ENCODE measurements at regions not wholly inside any gene's neighbourhood (a gene's known extent, or its start where the extent isn't known, plus 50 kb on each side); places are given as distances from the start of the nearest gene placed in this dataset.

- H3K79me2 ChIP-seq (ENCODE audit: low read length) = no peaks in the 10 kb centered on the region
- no peak overlapping the region for H3K9ac ChIP-seq (ENCODE audit: low read length)
- no peak overlapping the region for H3K4me3 ChIP-seq (ENCODE audit: low read length)
- H3K9me2 ChIP-seq (replicated peaks; ENCODE audit: insufficient read depth, low read length) = no peaks in the 10 kb centered on the region
- peaks cover 4% of the 10 kb centered on the region for H3K4me1 ChIP-seq (ENCODE audit: low read length)
- no peaks in the 10 kb centered on the region for H3K27me3 ChIP-seq (ENCODE audit: low read length)
- no peak overlapping the region for H3K4me2 ChIP-seq (ENCODE audit: low read depth, low read length, poor library complexity, severe bottlenecking)
- H3K27ac ChIP-seq (ENCODE audit: low read length) = no peak overlapping the region
- H3K36me3 ChIP-seq (ENCODE audit: insufficient read depth, low read length) = no peaks in the 10 kb centered on the region
- DNase-seq = no peak
- no peak overlapping the region for H2AFZ ChIP-seq (ENCODE audit: low read length)
- no peaks in the 10 kb centered on the region for H4K20me1 ChIP-seq (ENCODE audit: insufficient read depth, low read depth, low read length)
- no peaks in the 10 kb centered on the region for H3K9me3 ChIP-seq (ENCODE audit: low read length)
These were observed 100.8 kb downstream of the GADD45G start for GRCh38 chr9:89705651-89706050.

DNA sequence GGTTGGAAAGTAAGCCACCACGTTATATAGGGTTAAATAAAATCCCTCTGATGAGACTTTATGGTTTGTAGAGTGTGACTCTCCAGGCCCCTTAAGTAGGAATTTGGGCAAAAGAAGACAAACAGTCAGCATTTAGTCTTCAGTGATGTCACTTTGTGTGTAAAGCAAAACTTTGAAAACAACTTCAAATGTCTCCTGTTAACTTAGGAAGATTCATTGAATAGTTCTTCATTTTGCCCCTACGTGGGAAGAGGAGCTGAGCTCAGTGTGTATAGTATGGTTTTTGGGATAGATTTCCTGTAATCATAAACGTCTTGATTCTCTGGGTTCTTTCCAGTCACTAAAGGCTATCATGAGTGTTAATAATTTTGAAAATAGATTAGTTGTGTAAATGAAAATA is 101.3 kb downstream of the GADD45G start:
- peaks cover 1% of the 10 kb centered on the region for H3K4me1 ChIP-seq (ENCODE audit: low read length)
- H3K9ac ChIP-seq (ENCODE audit: low read length) = no peak overlapping the region
- H3K4me3 ChIP-seq (ENCODE audit: low read length) = no peak overlapping the region
- H4K20me1 ChIP-seq (ENCODE audit: insufficient read depth, low read depth, low read length) = no peaks in the 10 kb centered on the region
- H3K27ac ChIP-seq (ENCODE audit: low read length) = no peak overlapping the region
- no peaks in the 10 kb centered on the region for H3K9me2 ChIP-seq (replicated peaks; ENCODE audit: insufficient read depth, low read length)
- no peaks in the 10 kb centered on the region for H3K79me2 ChIP-seq (ENCODE audit: low read length)
- no peaks in the 10 kb centered on the region for H3K27me3 ChIP-seq (ENCODE audit: low read length)
- H3K9me3 ChIP-seq (ENCODE audit: low read length) = no peaks in the 10 kb centered on the region
- H3K36me3 ChIP-seq (ENCODE audit: insufficient read depth, low read length) = no peaks in the 10 kb centered on the region
- DNase-seq = no peak
- no peak overlapping the region for H3K4me2 ChIP-seq (ENCODE audit: low read depth, low read length, poor library complexity, severe bottlenecking)
- no peak overlapping the region for H2AFZ ChIP-seq (ENCODE audit: low read length)

DNA sequence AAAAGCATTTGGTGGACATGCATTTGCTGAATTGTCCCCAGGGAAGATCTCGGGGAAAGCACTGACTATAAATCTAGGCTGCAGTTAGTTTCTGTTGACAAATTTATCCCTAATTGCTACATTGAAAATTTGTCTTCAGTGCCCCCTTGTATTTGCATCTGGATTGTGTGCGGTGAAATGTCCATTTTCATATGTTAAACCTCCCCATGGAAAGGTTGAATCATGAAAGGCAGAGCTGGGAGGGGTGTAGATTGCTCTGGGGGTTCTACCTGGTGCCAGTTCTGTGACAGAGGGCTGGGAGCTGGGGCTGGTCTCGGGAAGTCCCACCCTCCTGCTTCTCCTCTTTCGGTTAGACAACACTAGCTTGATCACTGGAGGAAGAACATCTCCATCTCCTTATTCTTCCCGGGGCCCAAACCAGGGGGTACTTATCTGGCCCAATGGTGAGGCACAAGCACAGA is 101.9 kb downstream of the GADD45G start:
- no peaks in the 10 kb centered on the region for H3K4me1 ChIP-seq (ENCODE audit: low read length)
- no peak overlapping the region for H2AFZ ChIP-seq (ENCODE audit: low read length)
- H3K36me3 ChIP-seq (ENCODE audit: insufficient read depth, low read length) = no peaks in the 10 kb centered on the region
- no peak overlapping the region for H3K9ac ChIP-seq (ENCODE audit: low read length)
- H4K20me1 ChIP-seq (ENCODE audit: insufficient read depth, low read depth, low read length) = no peaks in the 10 kb centered on the region
- H3K4me3 ChIP-seq (ENCODE audit: low read length) = no peak overlapping the region
- no peak overlapping the region for H3K27ac ChIP-seq (ENCODE audit: low read length)
- DNase-seq = no peak
- no peaks in the 10 kb centered on the region for H3K9me3 ChIP-seq (ENCODE audit: low read length)
- H3K4me2 ChIP-seq (ENCODE audit: low read depth, low read length, poor library complexity, severe bottlenecking) = no peak overlapping the region
- no peaks in the 10 kb centered on the region for H3K27me3 ChIP-seq (ENCODE audit: low read length)
- no peaks in the 10 kb centered on the region for H3K79me2 ChIP-seq (ENCODE audit: low read length)
- H3K9me2 ChIP-seq (replicated peaks; ENCODE audit: insufficient read depth, low read length) = no peaks in the 10 kb centered on the region

GRCh38 chr9:89710697-89711096 is 105.9 kb downstream of the GADD45G start:
- Histone ChIP-seq H3K9ac (ENCODE audit: low read length) (no peak overlapping the region), H3K4me3 (ENCODE audit: low read length) (no peak overlapping the region), H3K27me3 (ENCODE audit: low read length) (no peaks in the 10 kb centered on the region), H3K9me2 (replicated peaks; ENCODE audit: insufficient read depth, low read length) (no peaks in the 10 kb centered on the region), H3K4me1 (ENCODE audit: low read length) (no peaks in the 10 kb centered on the region), H2AFZ (ENCODE audit: low read length) (no peak overlapping the region), H3K9me3 (ENCODE audit: low read length) (no peaks in the 10 kb centered on the region), H3K36me3 (ENCODE audit: insufficient read depth, low read length) (no peaks in the 10 kb centered on the region), H4K20me1 (ENCODE audit: insufficient read depth, low read depth, low read length) (no peaks in the 10 kb centered on the region), H3K79me2 (ENCODE audit: low read length) (no peaks in the 10 kb centered on the region), H3K4me2 (ENCODE audit: low read depth, low read length, poor library complexity, severe bottlenecking) (no peak overlapping the region), H3K27ac (ENCODE audit: low read length) (no peak overlapping the region)
- no peak for DNase-seq

GRCh38 chr9:89711866-89712265 is 107.1 kb downstream of the GADD45G start:
- H3K4me1 ChIP-seq (ENCODE audit: low read length) = no peaks in the 10 kb centered on the region
- H3K9ac ChIP-seq (ENCODE audit: low read length) = no peak overlapping the region
- no peak overlapping the region for H3K4me2 ChIP-seq (ENCODE audit: low read depth, low read length, poor library complexity, severe bottlenecking)
- H3K9me2 ChIP-seq (replicated peaks; ENCODE audit: insufficient read depth, low read length) = no peaks in the 10 kb centered on the region
- no peak overlapping the region for H3K27ac ChIP-seq (ENCODE audit: low read length)
- H3K4me3 ChIP-seq (ENCODE audit: low read length) = no peak overlapping the region
- H3K36me3 ChIP-seq (ENCODE audit: insufficient read depth, low read length) = no peaks in the 10 kb centered on the region
- no peak for DNase-seq
- H3K9me3 ChIP-seq (ENCODE audit: low read length) = no peaks in the 10 kb centered on the region
- H4K20me1 ChIP-seq (ENCODE audit: insufficient read depth, low read depth, low read length) = no peaks in the 10 kb centered on the region
- no peaks in the 10 kb centered on the region for H3K79me2 ChIP-seq (ENCODE audit: low read length)
- no peaks in the 10 kb centered on the region for H3K27me3 ChIP-seq (ENCODE audit: low read length)
- H2AFZ ChIP-seq (ENCODE audit: low read length) = no peak overlapping the region

DNA sequence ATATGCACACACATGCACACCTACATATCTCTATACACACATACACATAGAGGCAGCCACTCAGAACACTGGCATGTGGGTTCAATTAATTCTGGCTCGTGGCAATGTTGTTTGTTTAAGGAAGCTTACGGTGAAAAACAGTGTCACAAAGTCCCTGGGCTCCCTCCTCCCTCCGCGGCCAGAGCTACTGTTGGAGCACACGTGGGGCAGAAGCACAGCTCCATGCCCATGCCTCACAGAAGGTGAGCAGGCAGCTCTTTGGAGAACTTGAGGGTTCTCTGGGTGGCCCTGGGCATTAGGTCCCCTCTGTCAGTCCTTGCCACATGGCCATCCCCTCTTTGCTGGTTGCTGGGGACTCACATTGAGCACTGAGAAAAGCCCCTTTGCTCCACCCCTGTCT is 107.5 kb downstream of the GADD45G start:
- no peaks in the 10 kb centered on the region for H3K27me3 ChIP-seq (ENCODE audit: low read length)
- no peaks in the 10 kb centered on the region for H3K9me3 ChIP-seq (ENCODE audit: low read length)
- no peaks in the 10 kb centered on the region for H3K36me3 ChIP-seq (ENCODE audit: insufficient read depth, low read length)
- H3K4me1 ChIP-seq (ENCODE audit: low read length) = no peaks in the 10 kb centered on the region
- no peak overlapping the region for H2AFZ ChIP-seq (ENCODE audit: low read length)
- no peak overlapping the region for H3K4me2 ChIP-seq (ENCODE audit: low read depth, low read length, poor library complexity, severe bottlenecking)
- H3K4me3 ChIP-seq (ENCODE audit: low read length) = no peak overlapping the region
- H3K27ac ChIP-seq (ENCODE audit: low read length) = no peak overlapping the region
- H3K9me2 ChIP-seq (replicated peaks; ENCODE audit: insufficient read depth, low read length) = no peaks in the 10 kb centered on the region
- no peaks in the 10 kb centered on the region for H4K20me1 ChIP-seq (ENCODE audit: insufficient read depth, low read depth, low read length)
- H3K9ac ChIP-seq (ENCODE audit: low read length) = no peak overlapping the region
- H3K79me2 ChIP-seq (ENCODE audit: low read length) = no peaks in the 10 kb centered on the region
- no peak for DNase-seq

DNA sequence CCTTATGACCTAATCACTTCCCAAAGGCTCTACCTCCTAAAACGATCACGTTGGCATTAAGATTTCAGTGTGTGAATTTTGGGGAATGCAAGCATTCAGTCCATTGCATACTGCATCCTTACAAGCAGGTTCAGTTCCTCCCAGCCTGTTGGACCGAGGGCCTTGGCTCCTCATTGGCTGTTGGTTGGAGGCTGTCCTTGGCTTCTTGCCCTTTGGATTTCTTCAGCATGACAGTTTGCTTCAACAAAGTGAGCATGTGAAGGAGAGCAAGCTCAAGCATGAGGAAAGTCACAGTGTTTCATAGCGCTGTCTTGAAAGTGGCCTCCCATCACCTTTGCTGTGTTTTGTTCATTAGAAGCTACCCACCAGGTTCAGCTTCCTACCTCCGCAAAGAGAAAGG is 109.5 kb downstream of the GADD45G start:
- no peaks in the 10 kb centered on the region for H3K36me3 ChIP-seq (ENCODE audit: insufficient read depth, low read length)
- no peak overlapping the region for H3K27ac ChIP-seq (ENCODE audit: low read length)
- H3K79me2 ChIP-seq (ENCODE audit: low read length) = no peaks in the 10 kb centered on the region
- no peaks in the 10 kb centered on the region for H3K9me3 ChIP-seq (ENCODE audit: low read length)
- H3K9ac ChIP-seq (ENCODE audit: low read length) = no peak overlapping the region
- H3K9me2 ChIP-seq (replicated peaks; ENCODE audit: insufficient read depth, low read length) = no peaks in the 10 kb centered on the region
- no peaks in the 10 kb centered on the region for H3K27me3 ChIP-seq (ENCODE audit: low read length)
- H3K4me2 ChIP-seq (ENCODE audit: low read depth, low read length, poor library complexity, severe bottlenecking) = no peak overlapping the region
- no peaks in the 10 kb centered on the region for H3K4me1 ChIP-seq (ENCODE audit: low read length)
- H3K4me3 ChIP-seq (ENCODE audit: low read length) = no peak overlapping the region
- H2AFZ ChIP-seq (ENCODE audit: low read length) = no peak overlapping the region
- H4K20me1 ChIP-seq (ENCODE audit: insufficient read depth, low read depth, low read length) = no peaks in the 10 kb centered on the region
- no peak for DNase-seq

GRCh38 chr9:89715318-89715858 is 110.6 kb downstream of the GADD45G start:
- H3K79me2 ChIP-seq (ENCODE audit: low read length) = no peaks in the 10 kb centered on the region

GRCh38 chr9:89715881-89716280 is 111.1 kb downstream of the GADD45G start:
- Histone ChIP-seq H4K20me1 (ENCODE audit: insufficient read depth, low read depth, low read length) (no peaks in the 10 kb centered on the region), H3K4me2 (ENCODE audit: low read depth, low read length, poor library complexity, severe bottlenecking) (no peak overlapping the region), H3K4me1 (ENCODE audit: low read length) (no peaks in the 10 kb centered on the region), H3K9me3 (ENCODE audit: low read length) (no peaks in the 10 kb centered on the region), H3K4me3 (ENCODE audit: low read length) (no peak overlapping the region), H3K9ac (ENCODE audit: low read length) (no peak overlapping the region), H2AFZ (ENCODE audit: low read length) (no peak overlapping the region), H3K9me2 (replicated peaks; ENCODE audit: insufficient read depth, low read length) (no peaks in the 10 kb centered on the region), H3K36me3 (ENCODE audit: insufficient read depth, low read length) (no peaks in the 10 kb centered on the region), H3K27ac (ENCODE audit: low read length) (no peak overlapping the region), H3K79me2 (ENCODE audit: low read length) (no peaks in the 10 kb centered on the region), H3K27me3 (ENCODE audit: low read length) (0 out of 2 replicates have a peak, but pooled peaks cover 4% of the 10 kb centered on the region)
- DNase-seq = no peak

More at GRCh38 chr9:89715318-89715858, 110.6 kb downstream of the GADD45G start:
- Histone ChIP-seq H2AFZ (ENCODE audit: low read length) (no peak overlapping the region), H3K27ac (ENCODE audit: low read length) (no peak overlapping the region), H4K20me1 (ENCODE audit: insufficient read depth, low read depth, low read length) (no peaks in the 10 kb centered on the region), H3K4me1 (ENCODE audit: low read length) (no peaks in the 10 kb centered on the region), H3K4me2 (ENCODE audit: low read depth, low read length, poor library complexity, severe bottlenecking) (no peak overlapping the region), H3K4me3 (ENCODE audit: low read length) (no peak overlapping the region), H3K9me2 (replicated peaks; ENCODE audit: insufficient read depth, low read length) (no peaks in the 10 kb centered on the region), H3K9ac (ENCODE audit: low read length) (no peak overlapping the region), H3K36me3 (ENCODE audit: insufficient read depth, low read length) (no peaks in the 10 kb centered on the region), H3K27me3 (ENCODE audit: low read length) (0 out of 2 replicates have a peak, but pooled peaks cover 4% of the 10 kb centered on the region), H3K9me3 (ENCODE audit: low read length) (no peaks in the 10 kb centered on the region)
- DNase-seq = no peak

All from Karpas-422 (cell line).